K562 (cell line): ENCODE measurements at regions not wholly inside any gene's neighbourhood (a gene's known extent, or its start where the extent isn't known, plus 50 kb on each side); places are given as distances from the start of the nearest gene placed in this dataset.

Experiments
- ATAC-seq: fragments of 200-7000 bp; cut with Tn5 transposase; 3 replicates; pipeline ENCODE4 v1.9.1; 2020; ENCODE audit warnings: moderate library complexity
- BruUV-seq: library from RNA; stranded (reverse); fragments of 400-500 nt; replicated peaks from 2 replicates; lab custom pipeline; 2021; lab: Mats Ljungman, UMichigan
- CTCF ChIA-PET: fragments of 300-600 bp; formaldehyde crosslinking; extraction: SDS; loops from one replicate; lab custom pipeline; 2021; ENCODE audit warnings: low intra/inter-chr PET ratio; lab: Yijun Ruan, JAX
- POLR2A ChIA-PET: fragments of 300-600, 350-650 bp; sonication (Branson Sonifier 250); formaldehyde crosslinking; extraction: SDS; loops from one replicate; lab custom pipeline; 2021; ENCODE audit warnings: antibody characterized with exemption, inconsistent platforms; lab: Yijun Ruan, JAX
- DNase-seq, 4 experiments: peaks; one replicate each; pipeline versions ENCODE4 v3.0.0 to v3.0.0-alpha.2; 2011 to 2018; ENCODE audit warnings: low spot score in 3 of 4, mixed read lengths in 3 of 4; ENCODE audit errors: extremely low read depth in 1 of 4
- FAIRE-seq: peaks from 2 replicates; lab custom pipeline; 2011; peaks lifted over from hg19 to GRCh38; lab: Jason Lieb, UNC
- H2AFZ ChIP-seq: 2 replicates; pipeline ENCODE4 v1.6.0; 2011; ENCODE audit warnings: low read depth, low read length, control low read depth, inconsistent platforms
- H3K27ac ChIP-seq: fragments of 200-600 bp; 3 replicates; pipeline ENCODE4 v1.8.0; 2011; ENCODE audit warnings: low read depth, mild to moderate bottlenecking, control low read depth, inconsistent platforms, low read length, moderate library complexity, mixed read lengths; ENCODE audit errors: extremely low read depth
- H3K27me3 ChIP-seq, 2 experiments: fragments of 300-600 bp in 1 of 2; 2 replicates in 1 of 2; 3 replicates in 1 of 2; pipeline versions ENCODE4 v1.6.0 to v1.8.0; 2011; ENCODE audit warnings: inconsistent platforms in 2 of 2, low read length in 2 of 2, mild to moderate bottlenecking in 1 of 2, mixed read lengths in 1 of 2, moderate library complexity in 1 of 2; ENCODE audit not compliant: control insufficient read depth in 2 of 2, insufficient read depth in 2 of 2
- H3K36me3 ChIP-seq: fragments of 300-600 bp; 3 replicates; pipeline ENCODE4 v1.8.0; 2011; ENCODE audit warnings: mild to moderate bottlenecking, low read length, inconsistent platforms; ENCODE audit not compliant: control insufficient read depth, insufficient read depth
- H3K4me1 ChIP-seq, 2 experiments: fragments of 200-600 bp in 1 of 2; replicated peaks in 1 of 2; 2 replicates in 1 of 2; 3 replicates in 1 of 2; pipeline versions ENCODE4 v1.5.1 to v1.8.0; 2011; ENCODE audit warnings: inconsistent platforms in 2 of 2, low read length in 2 of 2, mild to moderate bottlenecking in 1 of 2, mixed read lengths in 1 of 2, moderate library complexity in 1 of 2; ENCODE audit not compliant: control insufficient read depth in 2 of 2, insufficient read depth in 2 of 2
- H3K4me2 ChIP-seq: 2 replicates; pipeline ENCODE4 v1.6.1; 2011; ENCODE audit warnings: low read length, control low read depth, inconsistent platforms, mixed read lengths; ENCODE audit not compliant: insufficient read depth
- H3K4me3 ChIP-seq: fragments of 200-600 bp; sonication (generic), shearing (Covaris generic); 2 replicates; pipeline ENCODE4 v1.5.1; 2016; ENCODE audit warnings: control low read depth, inconsistent platforms
- H3K79me2 ChIP-seq: fragments of 200-600 bp; 3 replicates; pipeline ENCODE4 v1.8.0; 2011; ENCODE audit warnings: low read length, inconsistent platforms; ENCODE audit not compliant: control insufficient read depth, insufficient read depth
- H3K9ac ChIP-seq, 2 experiments: 2 replicates each; pipeline versions ENCODE4 v1.6.0 to v1.6.1; 2011; ENCODE audit warnings: low read depth in 2 of 2, low read length in 2 of 2, control low read depth in 1 of 2, inconsistent platforms in 1 of 2, mild to moderate bottlenecking in 1 of 2, mixed read lengths in 1 of 2; ENCODE audit not compliant: insufficient read depth in 1 of 2
- H3K9me1 ChIP-seq: one replicate; pipeline ENCODE4 v1.6.0; 2011; ENCODE audit warnings: inconsistent platforms, mild to moderate bottlenecking, low read length, moderate library complexity; ENCODE audit not compliant: control insufficient read depth, insufficient read depth
- H3K9me3 ChIP-seq: replicated peaks from 2 replicates; pipeline ENCODE4 v1.5.1; 2011; ENCODE audit warnings: low read depth, low read length, inconsistent platforms; ENCODE audit not compliant: control insufficient read depth, insufficient read depth
- H4K20me1 ChIP-seq: replicated peaks from 2 replicates; pipeline ENCODE4 v1.6.1; 2011; ENCODE audit warnings: low read length, inconsistent platforms, mixed read lengths; ENCODE audit not compliant: control insufficient read depth, insufficient read depth
- ATF6 ChIP-seq: sonication (generic); formaldehyde crosslinking; IDR thresholded peaks from 2 replicates; pipeline ENCODE4 v1.4.0; 2020; ENCODE audit warnings: mild to moderate bottlenecking, missing genetic modification reagents
- BRCA1 ChIP-seq, 2 experiments: fragments of 450-650 bp in 1 of 2; sonication (generic) in 1 of 2; formaldehyde crosslinking in 1 of 2; IDR thresholded peaks; 2 replicates each; pipeline versions ENCODE4 v1.5.0 to v1.6.1; 2017 to 2020; ENCODE audit warnings: mild to moderate bottlenecking in 1 of 2, missing genetic modification reagents in 1 of 2
- CBX3 ChIP-seq, 2 experiments: IDR thresholded peaks; 1 replicate in 1 of 2; 2 replicates in 1 of 2; pipeline ENCODE4 v1.6.1; 2012; ENCODE audit warnings: inconsistent platforms in 2 of 2, low read length in 2 of 2, borderline replicate concordance in 1 of 2, control low read depth in 1 of 2
- CREB3L1 ChIP-seq: fragments of 450-650 bp; IDR thresholded peaks from 2 replicates; pipeline ENCODE4 v1.6.1; 2014; ENCODE audit warnings: low read depth, mild to moderate bottlenecking, moderate library complexity, borderline replicate concordance
- HCFC1 ChIP-seq: IDR thresholded peaks from 2 replicates; pipeline ENCODE4 v1.6.1; 2012; ENCODE audit warnings: low read depth, low read length, improper control_type of control experiment
- KLF10 ChIP-seq: fragments of 250-450 bp; sonication (Bioruptor Pico); IDR thresholded peaks from 2 replicates; pipeline ENCODE4 v1.6.1; 2021; ENCODE audit warnings: matching md5 sums
- MCM3 ChIP-seq: fragments of 450-650 bp; IDR thresholded peaks from 2 replicates; pipeline ENCODE4 v1.6.1; 2016
- NR4A1 ChIP-seq, 2 experiments: fragments of 250-450 bp in 1 of 2; fragments of 450-650 bp in 1 of 2; sonication (Bioruptor Pico) in 1 of 2; IDR thresholded peaks; 2 replicates each; pipeline versions ENCODE4 v1.4.0 to v1.6.1; 2016 to 2020; ENCODE audit warnings: mild to moderate bottlenecking in 2 of 2, missing compliant biosample characterization in 1 of 2, missing genetic modification characterization in 1 of 2, moderate library complexity in 1 of 2
- PBX2 ChIP-seq, 2 experiments: IDR thresholded peaks in 1 of 2; conservative IDR thresholded peaks in 1 of 2; 2 replicates each; pipeline ENCODE4 v1.6.1; 2016; ENCODE audit warnings: low read depth in 2 of 2, mild to moderate bottlenecking in 1 of 2, missing compliant biosample characterization in 1 of 2, missing genetic modification characterization in 1 of 2, moderate library complexity in 1 of 2
- RBM17 ChIP-seq: fragments of 200-400 bp; formaldehyde crosslinking; IDR thresholded peaks from 2 replicates; pipeline ENCODE4 v1.6.1; 2017; ENCODE audit warnings: low read depth, mild to moderate bottlenecking, low read length, borderline replicate concordance
- SMARCA4 ChIP-seq: fragments of 450-650 bp; IDR thresholded peaks from 2 replicates; pipeline ENCODE4 v1.6.1; 2016
- TGIF2 ChIP-seq: sonication (generic); formaldehyde crosslinking; IDR thresholded peaks from 2 replicates; pipeline ENCODE4 v1.8.1; 2022; ENCODE audit warnings: mild to moderate bottlenecking, missing genetic modification reagents, moderate library complexity
- TRIM28 ChIP-seq: fragments of 450-650 bp; IDR thresholded peaks from 2 replicates; pipeline ENCODE4 v1.6.1; 2017
- ZKSCAN1 ChIP-seq: fragments of 150-350 bp; IDR thresholded peaks from 2 replicates; pipeline ENCODE4 v1.6.1; 2016; ENCODE audit warnings: low read depth, low read length
- ZNF280B ChIP-seq: fragments of 250-450 bp; sonication (Bioruptor Pico); IDR thresholded peaks from 2 replicates; pipeline ENCODE4 v1.5.1; 2021; ENCODE audit warnings: mild to moderate bottlenecking
- in situ Hi-C: fragments of 300-500 bp; cut with MboI; formaldehyde crosslinking; loops from 4 replicates; pipeline ENCODE4 v1.15.0; 2018; ENCODE audit warnings: inconsistent platforms, mixed read lengths
- intact Hi-C: fragments of 100-400 bp; cut with micrococcal nuclease; formaldehyde crosslinking; loops from 2 replicates; pipeline ENCODE4 v1.14.2; 2022

GRCh38 chr2:126419403-126419802 is 236.6 kb upstream of the GYPC start:
- no peak overlapping the region for H2AFZ ChIP-seq
- H3K4me1 ChIP-seq = no peaks in the 10 kb centered on the region
- CTCF ChIA-PET = no interaction called here
- no peak overlapping the region for H3K27ac ChIP-seq
- intact Hi-C loops (no loop called here), in situ Hi-C loops (no loop called here)
- H3K9me1 ChIP-seq = no peaks in the 10 kb centered on the region
- POLR2A ChIA-PET = no interaction called here
- H3K9me3 ChIP-seq = no peaks in the 10 kb centered on the region
- no peak overlapping the region for H3K4me3 ChIP-seq
- BruUV-seq = no TSS peak
- ATAC-seq (no peak), FAIRE-seq (no peak), DNase-seq (no peak)
- no peaks in the 10 kb centered on the region for H3K79me2 ChIP-seq
- H3K4me2 ChIP-seq = no peak overlapping the region
- no peak overlapping the region for H3K9ac ChIP-seq
- no peaks in the 10 kb centered on the region for H4K20me1 ChIP-seq
- no peaks in the 10 kb centered on the region for H3K27me3 ChIP-seq
- no peaks in the 10 kb centered on the region for H3K36me3 ChIP-seq
- TF ChIP-seq NR4A1 (CRISPR knock-in tag; IDR thresholded peaks at IDR 0.05) (no peak), NR4A1 (tag; IDR thresholded peaks at IDR 0.05) (no peak), ZKSCAN1 (no peak), PBX2 (CRISPR knock-in tag; IDR thresholded peaks at IDR 0.05; ENCODE audit: low read depth) (no peak), PBX2 (tag; conservative IDR thresholded peaks at IDR 0.05; ENCODE audit: low read depth) (no peak), KLF10 (no peak), ZNF280B (CRISPR knock-in tag) (0 out of 2 replicates have a peak, but pooled peaks have one; percentile 79), MCM3 (no peak), CBX3 (IDR thresholded peaks at IDR 0.05; ENCODE audit: borderline replicate concordance in 1 of 2, low read length in 2 of 2) (0 out of 3 replicates have a peak, but pooled peaks of 1 of the 2 experiments have one; percentile 23), TRIM28 (peak; percentile 78; the same call in 1 of the 2 replicates), BRCA1 (IDR thresholded peaks at IDR 0.05) (no peak), BRCA1 (CRISPR knock-in tag; IDR thresholded peaks at IDR 0.05) (no peak), ATF6 (CRISPR knock-in tag) (no peak), CREB3L1 (no peak), TGIF2 (CRISPR knock-in tag) (no peak), RBM17 (no peak), HCFC1 (no peak), SMARCA4 (no peak)
